T-cell (primary cell): ENCODE measurements at regions not wholly inside any gene's neighbourhood (a gene's known extent, or its start where the extent isn't known, plus 50 kb on each side); places are given as distances from the start of the nearest gene placed in this dataset.

Source experiments
- ATAC-seq, 4 experiments: fragments of 200-7000 bp in 3 of 4; fragments of 150-1000 bp in 1 of 4; cut with Tn5 transposase; replicated peaks in 1 of 4; 1 replicate in 3 of 4; 2 replicates in 1 of 4; pipeline ENCODE4 v1.10.0; 2021; ENCODE audit warnings: moderate library complexity in 3 of 4, mild to moderate bottlenecking in 2 of 4, moderate number of reproducible peaks in 1 of 4
- CTCF ChIA-PET, 2 donors: fragments of 300-600 bp; sonication (Branson Sonifier 250); formaldehyde crosslinking; loops; one replicate each; lab custom pipeline; 2022; ENCODE audit warnings: antibody characterized with exemption in 2 of 2; lab: Charles Lee
- POLR2A ChIA-PET, 2 donors: fragments of 300-600 bp; sonication (Branson Sonifier 250); formaldehyde crosslinking; loops; one replicate each; lab custom pipeline; 2022; ENCODE audit warnings: antibody characterized with exemption in 2 of 2; lab: Charles Lee
- DNase-seq, 35 experiments: peaks; one replicate each; pipeline versions ENCODE4 v3.0.0 to v3.0.0-alpha.2; 2013 to 2023
- H3K27ac ChIP-seq: one replicate; pipeline ENCODE4 v1.5.1; 2013; ENCODE audit warnings: low read length
- H3K27me3 ChIP-seq, 2 experiments: replicated peaks in 1 of 2; 1 replicate in 1 of 2; 2 replicates in 1 of 2; pipeline versions ENCODE4 v1.6.1 to v1.7.0; 2013; ENCODE audit warnings: low read length in 1 of 2, mixed read lengths in 1 of 2; ENCODE audit not compliant: control insufficient read depth in 2 of 2, insufficient read depth in 2 of 2; ENCODE audit errors: extremely low read depth in 1 of 2
- H3K36me3 ChIP-seq, 2 donors: 1 replicate in 1 of 2; 2 replicates in 1 of 2; pipeline versions ENCODE4 v1.6.1 to v1.7.0; 2013; ENCODE audit warnings: low read length in 1 of 2; ENCODE audit not compliant: control insufficient read depth in 2 of 2, insufficient read depth in 1 of 2; ENCODE audit errors: extremely low read depth in 1 of 2
- H3K4me1 ChIP-seq, 2 experiments: 1 replicate in 1 of 2; 2 replicates in 1 of 2; pipeline versions ENCODE4 v1.6.1 to v1.7.0; 2013; ENCODE audit warnings: low read length in 2 of 2, mixed read lengths in 1 of 2; ENCODE audit not compliant: insufficient read depth in 2 of 2, control insufficient read depth in 1 of 2; ENCODE audit errors: extremely low read depth in 1 of 2
- H3K4me3 ChIP-seq, 2 donors: 1 replicate in 1 of 2; 2 replicates in 1 of 2; pipeline versions ENCODE4 v1.5.1 to v1.7.0; 2013; ENCODE audit warnings: mild to moderate bottlenecking in 2 of 2, low read length in 1 of 2, moderate library complexity in 1 of 2; ENCODE audit not compliant: control insufficient read depth in 1 of 2; ENCODE audit errors: extremely low read depth in 1 of 2
- H3K9me3 ChIP-seq: 2 replicates; pipeline ENCODE4 v1.7.0; 2013
- H3K27ac Mint-ChIP-seq, 2 donors: one replicate each; pipeline ENCODE4 v1.8.0; 2020 to 2021; ENCODE audit warnings: mild to moderate bottlenecking in 2 of 2, mixed read lengths in 2 of 2
- H3K27me3 Mint-ChIP-seq, 2 donors: one replicate each; pipeline ENCODE4 v1.8.0; 2021 to 2022; ENCODE audit warnings: mixed read lengths in 2 of 2
- H3K36me3 Mint-ChIP-seq: one replicate; pipeline ENCODE4 v1.8.0; 2021; ENCODE audit warnings: mixed read lengths
- H3K4me1 Mint-ChIP-seq, 3 donors: one replicate each; pipeline ENCODE4 v1.8.0; 2020 to 2022; ENCODE audit warnings: mixed read lengths in 3 of 3, mild to moderate bottlenecking in 1 of 3
- H3K4me3 Mint-ChIP-seq, 3 donors: one replicate each; pipeline ENCODE4 v1.8.0; 2020 to 2022; ENCODE audit warnings: mild to moderate bottlenecking in 3 of 3, mixed read lengths in 3 of 3, moderate library complexity in 3 of 3
- H3K9me3 Mint-ChIP-seq, 3 donors: one replicate each; pipeline ENCODE4 v1.8.0; 2020 to 2022; ENCODE audit warnings: mixed read lengths in 3 of 3
- WGBS: methylation state at CpG from one replicate; pipeline ENCODE4 v1.1.5; 2013; ENCODE audit warnings: missing lambda C conversion rate; ENCODE audit not compliant: insufficient coverage; 5-methylcytosine and 5-hydroxymethylcytosine counted together

DNA sequence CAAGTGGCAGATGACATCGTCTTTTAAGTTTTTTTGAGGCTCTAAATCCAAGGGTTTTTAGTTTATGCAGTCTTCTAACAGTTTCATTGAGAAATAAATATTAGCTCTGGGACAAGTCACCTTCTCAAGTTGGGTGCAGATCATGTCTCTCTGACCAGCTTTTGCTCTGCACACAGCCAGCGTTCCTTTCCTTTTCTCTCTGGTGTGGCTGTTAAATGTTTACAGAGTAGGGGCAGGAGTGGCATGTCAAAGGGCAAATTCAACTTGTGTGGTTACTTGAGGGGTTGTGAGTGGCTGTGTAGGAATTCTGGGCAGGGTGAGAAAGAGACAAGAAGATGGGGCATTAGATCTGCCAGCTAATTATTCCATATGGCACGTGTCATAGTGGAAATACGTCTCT lies 187.5 kb upstream of the HMHB1 start:
- Histone ChIP-seq H3K4me1 (no peaks in the 10 kb centered on the region), H3K27ac (no peak overlapping the region), H3K27me3 (no peaks in the 10 kb centered on the region), H3K36me3 (no peaks in the 10 kb centered on the region), H3K9me3 (no peaks in the 10 kb centered on the region), H3K4me3 (no peak overlapping the region)
- Mint-ChIP-seq H3K9me3 (peaks cover 4% of the 10 kb centered on the region in 3 donors), H3K36me3 (no peaks in the 10 kb centered on the region), H3K4me3 (no peak overlapping the region), H3K4me1 (no peaks in the 10 kb centered on the region), H3K27me3 (peaks cover 7% of the 10 kb centered on the region in 2 donors), H3K27ac (no peak overlapping the region)
- POLR2A ChIA-PET = no interaction called here
- 95% methylated on average over 3 of the region's 4 CpGs for WGBS
- DNase-seq (no peak), ATAC-seq (no peak)
- CTCF ChIA-PET = no interaction called here

DNA sequence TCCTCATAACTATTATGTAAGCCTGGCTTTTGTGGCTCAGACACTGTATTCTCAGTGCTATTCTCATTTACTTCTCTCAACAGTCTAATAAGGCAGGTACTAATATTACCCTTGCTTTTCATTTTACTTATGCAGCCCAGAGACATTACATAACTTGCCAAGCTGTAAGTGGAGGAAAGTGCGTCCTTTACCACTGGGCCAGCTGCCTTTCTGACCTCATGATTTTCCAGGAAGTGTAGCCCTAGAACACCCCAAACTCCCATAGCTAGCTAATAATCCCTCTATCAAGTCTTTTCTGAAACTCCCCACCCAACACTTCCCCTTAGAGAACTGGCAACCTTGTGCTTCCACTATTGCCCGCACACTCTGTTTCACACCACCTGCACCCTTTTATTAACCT lies 192.9 kb upstream of the HMHB1 start:
- no peak overlapping the region for H3K27ac ChIP-seq
- Mint-ChIP-seq H3K4me1 (no peaks in the 10 kb centered on the region), H3K4me3 (no peak overlapping the region), H3K27ac (no peak overlapping the region), H3K27me3 (peaks cover 8 to 12% of the 10 kb centered on the region in 2 donors), H3K9me3 (peaks cover 0 to 5% (median 0%) of the 10 kb centered on the region in 3 donors), H3K36me3 (no peaks in the 10 kb centered on the region)
- DNase-seq (no peak), ATAC-seq (no peak)
- ChIA-PET CTCF (interaction anchor here in 1 of 2 donors (0.6 kb wide), 1 partner anchor 17 kb away, joined by 3 read pairs; no protein-coding TSS in a partner anchor), POLR2A (interaction anchor here in 1 of 2 donors (0.9 kb wide), 1 partner anchor 17 kb away, joined by 8 read pairs; no protein-coding TSS in a partner anchor)
- 92% methylated on average over 2 of the region's 2 CpGs for WGBS
- H3K27me3 ChIP-seq = peaks cover 0 to 3% of the 10 kb centered on the region in 2 experiments
- no peaks in the 10 kb centered on the region for H3K36me3 ChIP-seq
- no peaks in the 10 kb centered on the region for H3K4me1 ChIP-seq
- no peaks in the 10 kb centered on the region for H3K9me3 ChIP-seq
- H3K4me3 ChIP-seq = no peak overlapping the region

DNA sequence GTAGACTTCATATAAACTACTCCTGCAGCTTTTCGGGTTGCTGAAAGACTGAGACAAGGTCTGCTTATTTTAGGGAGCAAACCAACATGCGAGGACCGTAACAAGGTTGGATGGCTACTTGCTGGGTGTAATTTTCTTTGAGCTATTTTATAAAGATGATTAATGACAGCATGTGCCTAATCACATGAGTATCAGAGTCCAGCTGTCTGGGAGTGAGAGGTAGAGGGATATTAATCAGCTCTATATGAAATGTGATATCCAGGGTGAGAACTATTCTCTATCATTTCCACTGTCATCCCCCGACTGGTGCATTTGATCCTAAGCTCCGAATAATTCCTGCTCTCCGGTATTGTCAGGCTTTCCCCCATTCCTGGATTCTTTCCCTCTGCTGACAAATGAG lies 193.8 kb upstream of the HMHB1 start:
- H3K27ac ChIP-seq = no peak overlapping the region
- H3K4me1 Mint-ChIP-seq = no peaks in the 10 kb centered on the region
- H3K36me3 Mint-ChIP-seq = no peaks in the 10 kb centered on the region
- no peaks in the 10 kb centered on the region for H3K36me3 ChIP-seq
- WGBS = 100% methylated on average over 2 of the region's 6 CpGs
- no peak overlapping the region for H3K4me3 Mint-ChIP-seq
- ATAC-seq (no peak), DNase-seq (no peak)
- no peak overlapping the region for H3K27ac Mint-ChIP-seq
- POLR2A ChIA-PET = no interaction called here
- H3K27me3 Mint-ChIP-seq = peaks cover 8 to 12% of the 10 kb centered on the region in 2 donors
- no peaks in the 10 kb centered on the region for H3K4me1 ChIP-seq
- H3K4me3 ChIP-seq = no peak overlapping the region
- H3K9me3 ChIP-seq = no peaks in the 10 kb centered on the region
- peaks cover 0 to 5% (median 0%) of the 10 kb centered on the region in 3 donors for H3K9me3 Mint-ChIP-seq
- CTCF ChIA-PET = no interaction called here
- H3K27me3 ChIP-seq = peaks cover 0 to 3% of the 10 kb centered on the region in 2 experiments

DNA sequence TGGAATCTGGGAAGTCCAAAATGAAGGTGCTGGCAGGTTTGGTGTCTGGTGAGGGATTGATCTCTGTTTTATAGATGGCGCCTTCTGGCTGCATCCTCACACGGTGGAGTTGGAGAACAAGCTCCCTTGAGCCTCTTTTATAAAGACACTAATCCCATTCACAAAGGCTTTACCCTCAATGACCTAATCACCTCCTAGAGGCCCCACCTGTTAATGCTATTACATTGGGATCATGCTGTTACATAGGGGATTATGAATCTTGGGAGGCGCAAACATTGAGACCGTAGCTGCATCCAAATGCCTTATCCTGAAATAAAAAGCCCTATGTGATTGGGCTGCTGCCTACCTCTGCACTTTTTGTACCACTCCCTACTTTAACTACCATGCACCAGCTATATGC lies 197.1 kb upstream of the HMHB1 start:
- ChIA-PET CTCF (no interaction called here), POLR2A (interaction anchor here in 1 of 2 donors (0.7 kb wide), 1 partner anchor 40 kb away, joined by 5 read pairs; no protein-coding TSS in a partner anchor)
- no peak overlapping the region for H3K4me3 ChIP-seq
- H3K36me3 ChIP-seq = no peaks in the 10 kb centered on the region
- ATAC-seq = no peak
- 83% methylated on average over 2 of the region's 4 CpGs for WGBS
- H3K4me3 Mint-ChIP-seq = no peak overlapping the region
- H3K27ac Mint-ChIP-seq = no peak overlapping the region
- H3K9me3 ChIP-seq = no peaks in the 10 kb centered on the region
- no peaks in the 10 kb centered on the region for H3K4me1 ChIP-seq
- H3K36me3 Mint-ChIP-seq = no peaks in the 10 kb centered on the region
- no peak overlapping the region for H3K27ac ChIP-seq
- H3K27me3 ChIP-seq = peaks cover 0 to 3% of the 10 kb centered on the region in 2 experiments
- no peak for DNase-seq
- H3K27me3 Mint-ChIP-seq = peaks cover 3 to 9% of the 10 kb centered on the region in 2 donors
- H3K4me1 Mint-ChIP-seq = no peaks in the 10 kb centered on the region
- peaks cover 0 to 5% (median 0%) of the 10 kb centered on the region in 3 donors for H3K9me3 Mint-ChIP-seq

DNA sequence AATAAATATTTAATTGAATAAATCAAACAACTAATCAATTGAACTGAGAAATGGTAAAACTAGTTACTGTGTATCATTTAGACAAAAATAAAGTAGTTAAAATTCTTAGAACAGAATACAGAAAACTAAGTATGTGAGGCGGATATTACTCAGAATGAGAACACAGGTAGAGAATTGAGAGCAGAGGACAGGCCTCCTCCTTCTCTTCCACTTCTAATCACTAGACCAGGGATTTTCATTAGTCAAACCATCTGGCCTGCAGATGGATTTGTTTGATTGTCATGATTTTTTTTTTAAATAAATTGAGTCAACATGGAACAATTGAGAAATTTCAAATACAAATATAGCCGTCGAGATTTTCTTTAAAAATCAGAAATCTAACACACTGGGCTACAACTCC lies 198.6 kb upstream of the HMHB1 start:
- POLR2A ChIA-PET = no interaction called here
- Mint-ChIP-seq H3K4me1 (no peaks in the 10 kb centered on the region), H3K27me3 (no peaks in the 10 kb centered on the region), H3K4me3 (no peak overlapping the region), H3K27ac (no peak overlapping the region), H3K36me3 (no peaks in the 10 kb centered on the region), H3K9me3 (peaks cover 0 to 13% (median 9%) of the 10 kb centered on the region in 3 donors)
- no peak for DNase-seq
- Histone ChIP-seq H3K27me3 (peaks cover 0 to 3% of the 10 kb centered on the region in 2 experiments), H3K27ac (no peak overlapping the region), H3K4me1 (no peaks in the 10 kb centered on the region), H3K4me3 (no peak overlapping the region), H3K36me3 (no peaks in the 10 kb centered on the region), H3K9me3 (no peaks in the 10 kb centered on the region)
- no peak for ATAC-seq
- CTCF ChIA-PET = no interaction called here
- no CpG with 5 or more reads among the region's 3 CpGs for WGBS

DNA sequence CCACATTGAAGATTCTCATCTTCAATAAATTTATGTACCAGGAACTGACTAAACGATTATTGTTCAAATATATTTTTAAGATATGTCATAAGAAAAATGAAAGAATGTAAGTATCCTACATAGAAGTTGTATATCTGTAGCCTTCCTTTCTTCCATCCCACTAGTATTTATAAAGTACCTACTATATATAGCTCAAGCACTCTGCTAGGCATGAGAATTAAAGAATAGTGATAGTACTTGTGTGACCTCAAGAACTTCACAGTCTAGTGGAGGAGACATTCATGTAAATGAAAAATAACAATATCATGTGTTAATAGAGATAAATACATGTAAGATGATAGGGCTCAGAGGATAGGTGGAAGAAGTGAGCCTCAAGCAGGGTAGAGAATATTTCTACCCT lies 201.0 kb upstream of the HMHB1 start:
- Histone ChIP-seq H3K9me3 (no peaks in the 10 kb centered on the region), H3K4me1 (peaks cover 0 to under 1% of the 10 kb centered on the region in 2 experiments), H3K27ac (no peak overlapping the region), H3K36me3 (no peaks in the 10 kb centered on the region), H3K4me3 (no peak overlapping the region), H3K27me3 (no peaks in the 10 kb centered on the region)
- no peak for DNase-seq
- Mint-ChIP-seq H3K9me3 (peaks cover 0 to 13% (median 9%) of the 10 kb centered on the region in 3 donors), H3K27ac (no peak overlapping the region), H3K4me1 (peaks cover under 1 to 7% (median 7%) of the 10 kb centered on the region in 3 donors), H3K4me3 (no peak overlapping the region), H3K36me3 (no peaks in the 10 kb centered on the region), H3K27me3 (no peaks in the 10 kb centered on the region)
- no peak for ATAC-seq
- no CpG with 5 or more reads among the region's 1 CpG for WGBS
- ChIA-PET CTCF (no interaction called here), POLR2A (no interaction called here)
